HUES64 (cell line): ENCODE measurements at regions not wholly inside any gene's neighbourhood (a gene's known extent, or its start where the extent isn't known, plus 50 kb on each side); places are given as distances from the start of the nearest gene placed in this dataset.

Source experiments
- H3K27ac ChIP-seq: 2 replicates; pipeline ENCODE4 v1.7.0; 2013; ENCODE audit warnings: low read depth, low read length, inconsistent platforms
- H3K27me3 ChIP-seq: 2 replicates; pipeline ENCODE4 v1.6.1; 2013; ENCODE audit warnings: mild to moderate bottlenecking, low read length; ENCODE audit not compliant: insufficient read depth
- H3K36me3 ChIP-seq: 2 replicates; pipeline ENCODE4 v1.6.1; 2013; ENCODE audit warnings: mild to moderate bottlenecking, low read length; ENCODE audit not compliant: insufficient read depth
- H3K4me1 ChIP-seq: 2 replicates; pipeline ENCODE4 v1.6.1; 2013; ENCODE audit warnings: mild to moderate bottlenecking, low read length, moderate library complexity; ENCODE audit not compliant: insufficient read depth
- H3K4me3 ChIP-seq: 2 replicates; pipeline ENCODE4 v1.5.1; 2013; ENCODE audit warnings: mild to moderate bottlenecking, low read length, moderate library complexity
- H3K9ac ChIP-seq: 2 replicates; pipeline ENCODE4 v1.6.1; 2013; ENCODE audit warnings: mild to moderate bottlenecking, low read depth, low read length
- H3K9me3 ChIP-seq: 2 replicates; pipeline ENCODE4 v1.6.1; 2013; ENCODE audit warnings: low read depth, low read length; ENCODE audit not compliant: insufficient read depth
- WGBS: fragments of 150-250, 120-280 bp; methylation state at CpG from one replicate; pipeline ENCODE4 v1.1.7; 2013; ENCODE audit warnings: missing lambda C conversion rate; 5-methylcytosine and 5-hydroxymethylcytosine counted together

DNA sequence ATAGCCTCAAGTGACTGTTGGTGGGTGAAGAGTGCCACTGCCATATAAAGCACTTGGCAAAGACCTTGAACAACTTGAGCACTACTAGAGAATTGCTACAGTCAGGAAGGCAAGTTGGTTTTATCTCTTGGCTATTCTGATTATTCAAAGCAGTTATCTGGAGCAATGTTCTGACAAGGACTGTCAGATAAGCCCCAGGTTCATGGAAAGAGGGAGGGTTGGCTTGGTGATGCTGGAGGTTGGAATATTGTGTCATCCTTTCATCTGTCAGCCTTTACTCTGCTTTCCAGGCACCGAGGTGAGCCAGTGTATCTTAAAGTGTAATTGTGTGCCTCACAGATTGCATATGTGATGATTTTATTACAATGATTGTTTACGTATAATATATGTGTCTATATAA is 548.4 kb upstream of the ZNF608 start:
- Histone ChIP-seq H3K4me3 (no peak overlapping the region), H3K4me1 (peaks cover 26% of the 10 kb centered on the region), H3K27ac (no peak overlapping the region), H3K27me3 (no peaks in the 10 kb centered on the region), H3K9me3 (no peaks in the 10 kb centered on the region), H3K9ac (no peak overlapping the region), H3K36me3 (no peaks in the 10 kb centered on the region)
- 73% methylated on average over 1 of the region's 2 CpGs for WGBS

DNA sequence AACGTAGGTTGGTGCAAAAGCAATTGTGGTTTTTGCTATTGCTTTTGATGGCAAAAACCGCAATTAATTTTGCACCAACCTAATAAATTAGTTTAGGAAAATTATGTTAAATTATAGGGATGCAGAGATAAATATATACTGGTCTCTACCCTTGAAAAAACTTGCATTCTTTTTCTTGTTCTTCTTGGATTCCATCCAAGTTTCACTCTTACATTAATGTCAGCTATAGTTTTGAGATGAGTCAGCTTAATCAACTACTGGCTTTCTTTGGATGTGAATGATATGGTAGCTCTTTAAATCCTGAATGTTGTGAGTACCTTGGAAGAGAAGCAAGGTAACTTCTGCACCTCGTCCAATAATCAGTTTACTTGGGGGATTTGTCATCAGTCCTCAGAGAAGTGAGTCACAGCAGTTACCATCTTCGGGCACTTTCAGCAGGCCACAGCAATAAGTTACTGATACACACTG is 549.0 kb upstream of the ZNF608 start:
- no peak overlapping the region for H3K9ac ChIP-seq
- 92% methylated on average over 4 of the region's 4 CpGs for WGBS
- peaks cover 26% of the 10 kb centered on the region for H3K4me1 ChIP-seq
- no peaks in the 10 kb centered on the region for H3K27me3 ChIP-seq
- H3K9me3 ChIP-seq: no peaks in the 10 kb centered on the region
- no peak overlapping the region for H3K4me3 ChIP-seq
- H3K27ac ChIP-seq: no peak overlapping the region
- H3K36me3 ChIP-seq: no peaks in the 10 kb centered on the region

DNA sequence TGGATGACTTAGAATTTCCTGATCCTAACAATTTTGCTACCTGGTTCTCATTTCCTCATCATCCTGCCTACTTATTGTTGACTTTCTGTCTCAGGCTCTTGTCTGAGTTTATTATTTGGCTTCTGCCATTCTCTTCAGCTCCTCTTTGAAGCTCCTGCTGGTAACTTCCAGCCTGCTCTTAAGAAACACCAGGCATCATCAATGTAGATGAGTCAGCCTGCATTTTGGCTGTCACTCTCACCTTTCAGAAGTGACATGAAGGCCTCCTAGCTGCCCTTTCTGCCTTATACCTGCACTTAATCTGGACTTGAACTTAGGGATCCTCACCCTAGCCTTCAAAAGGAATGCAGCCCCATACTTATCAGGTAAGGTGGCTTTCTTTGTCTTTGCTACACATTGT is 551.8 kb upstream of the ZNF608 start:
- Histone ChIP-seq H3K9me3 (no peaks in the 10 kb centered on the region), H3K4me1 (peaks cover 22% of the 10 kb centered on the region; the same call in 1 of the 2 replicates), H3K36me3 (no peaks in the 10 kb centered on the region), H3K4me3 (no peak overlapping the region), H3K27ac (no peak overlapping the region), H3K27me3 (no peaks in the 10 kb centered on the region), H3K9ac (no peak overlapping the region)

DNA sequence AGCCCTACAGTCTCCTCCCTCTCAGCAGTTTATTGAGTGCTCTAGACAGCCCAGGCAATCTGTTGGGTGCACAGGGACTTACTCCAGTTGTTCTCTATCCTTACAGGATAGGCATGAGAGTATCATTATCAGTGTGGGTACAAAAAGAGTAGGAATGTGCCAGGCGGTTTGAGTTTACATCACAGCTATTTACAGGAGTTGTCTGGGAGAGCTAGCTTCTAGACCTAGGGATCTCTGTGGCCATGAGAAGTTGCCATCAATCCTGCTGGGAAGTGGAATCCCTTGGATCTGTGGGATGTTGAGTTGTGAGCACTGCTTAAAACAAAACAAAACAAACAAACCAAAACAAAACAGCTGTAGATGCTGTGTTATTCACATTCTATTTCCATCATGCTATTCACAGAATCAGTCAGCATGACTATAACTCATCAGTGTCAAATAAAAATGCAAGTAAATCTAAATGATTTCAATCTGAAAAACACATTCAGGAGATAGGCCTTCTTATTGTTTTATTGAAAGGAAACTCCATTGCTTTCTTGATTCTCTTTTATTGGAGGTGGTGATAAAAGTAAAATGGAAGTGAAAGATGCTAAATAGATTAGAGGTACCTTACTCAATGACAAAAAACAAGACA is 552.4 kb upstream of the ZNF608 start:
- no peaks in the 10 kb centered on the region for H3K36me3 ChIP-seq
- no peaks in the 10 kb centered on the region for H3K27me3 ChIP-seq
- WGBS: 72% methylated on average over 1 of the region's 1 CpG
- no peak overlapping the region for H3K27ac ChIP-seq
- no peak overlapping the region for H3K9ac ChIP-seq
- H3K4me3 ChIP-seq: no peak overlapping the region
- H3K4me1 ChIP-seq: peaks cover 22% of the 10 kb centered on the region; the same call in 1 of the 2 replicates
- H3K9me3 ChIP-seq: no peaks in the 10 kb centered on the region

DNA sequence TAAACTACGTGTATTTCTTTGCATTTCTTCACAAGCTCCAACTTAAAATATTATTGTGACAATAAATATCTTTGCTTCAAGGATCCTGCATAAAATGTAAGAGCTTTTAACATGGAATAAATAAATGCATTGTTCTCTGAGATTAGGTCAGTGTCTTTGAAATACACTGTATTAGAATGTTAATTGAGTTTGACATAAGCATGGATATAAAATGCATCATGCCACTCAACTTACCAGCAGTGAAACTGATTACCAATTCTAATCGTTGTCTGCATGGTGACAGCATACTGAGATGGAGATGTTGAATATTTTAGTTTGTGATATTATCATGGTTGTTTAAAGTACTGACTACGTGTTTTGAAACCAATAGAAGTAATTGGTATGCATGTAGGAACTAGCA is 555.3 kb upstream of the ZNF608 start:
- H3K27me3 ChIP-seq: no peaks in the 10 kb centered on the region
- no peaks in the 10 kb centered on the region for H3K36me3 ChIP-seq
- H3K27ac ChIP-seq: no peak overlapping the region
- H3K9ac ChIP-seq: no peak overlapping the region
- 79% methylated on average over 3 of the region's 3 CpGs for WGBS
- H3K4me1 ChIP-seq: peaks cover 22% of the 10 kb centered on the region; the same call in 1 of the 2 replicates
- peaks cover 4% of the 10 kb centered on the region; the same call in 1 of the 2 replicates for H3K9me3 ChIP-seq
- H3K4me3 ChIP-seq: no peak overlapping the region

DNA sequence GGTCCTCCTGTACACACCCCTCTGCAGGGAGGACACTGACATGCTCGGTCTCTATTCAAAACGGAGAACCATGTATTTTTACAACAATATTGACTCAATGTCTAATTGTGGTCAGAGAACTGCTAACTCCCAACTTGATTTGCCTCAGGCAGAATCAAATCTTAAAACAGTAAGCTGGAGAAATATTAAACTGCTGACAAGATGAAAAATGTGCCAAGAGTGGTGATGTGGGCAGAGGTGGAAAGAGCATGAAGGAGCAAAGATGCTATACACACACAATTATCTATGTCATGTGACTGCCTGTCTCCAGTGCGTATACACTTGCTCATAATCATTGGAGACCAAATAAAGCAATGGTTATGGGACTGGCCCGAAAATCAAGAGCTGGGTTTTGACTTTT is 556.1 kb upstream of the ZNF608 start:
- H3K4me3 ChIP-seq: no peak overlapping the region
- no peak overlapping the region for H3K9ac ChIP-seq
- no peaks in the 10 kb centered on the region for H3K36me3 ChIP-seq
- H3K4me1 ChIP-seq: peaks cover 22% of the 10 kb centered on the region; the same call in 1 of the 2 replicates
- H3K27ac ChIP-seq: no peak overlapping the region
- no peaks in the 10 kb centered on the region for H3K27me3 ChIP-seq
- H3K9me3 ChIP-seq: peaks cover 6% of the 10 kb centered on the region; the same call in 1 of the 2 replicates
- WGBS: 97% methylated on average over 4 of the region's 4 CpGs

DNA sequence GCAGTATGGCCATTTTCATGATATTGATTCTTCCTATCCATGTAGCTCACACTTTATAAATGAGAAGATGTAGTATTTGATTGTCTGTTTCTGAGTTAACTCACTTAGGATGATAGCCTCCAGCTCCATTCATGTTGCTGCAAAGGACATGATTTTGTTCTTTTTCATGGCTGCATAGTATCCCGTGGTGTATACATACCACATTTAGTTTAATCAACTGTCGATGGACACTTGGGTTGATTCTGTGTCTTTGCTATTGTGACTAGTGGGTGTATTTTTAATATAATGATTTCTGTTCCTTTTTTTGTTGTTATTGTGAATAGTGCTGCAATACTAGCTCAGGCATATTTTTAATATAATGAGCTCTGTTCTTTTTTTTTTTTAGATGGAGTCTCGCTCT is 560.3 kb upstream of the ZNF608 start:
- peaks cover 6% of the 10 kb centered on the region; the same call in 1 of the 2 replicates for H3K9me3 ChIP-seq
- H3K27me3 ChIP-seq: no peaks in the 10 kb centered on the region
- no peak overlapping the region for H3K4me3 ChIP-seq
- H3K4me1 ChIP-seq: peaks cover 3% of the 10 kb centered on the region; the same call in 1 of the 2 replicates
- H3K9ac ChIP-seq: no peak overlapping the region
- H3K27ac ChIP-seq: no peak overlapping the region
- H3K36me3 ChIP-seq: no peaks in the 10 kb centered on the region
- 94% methylated on average over 3 of the region's 3 CpGs for WGBS

DNA sequence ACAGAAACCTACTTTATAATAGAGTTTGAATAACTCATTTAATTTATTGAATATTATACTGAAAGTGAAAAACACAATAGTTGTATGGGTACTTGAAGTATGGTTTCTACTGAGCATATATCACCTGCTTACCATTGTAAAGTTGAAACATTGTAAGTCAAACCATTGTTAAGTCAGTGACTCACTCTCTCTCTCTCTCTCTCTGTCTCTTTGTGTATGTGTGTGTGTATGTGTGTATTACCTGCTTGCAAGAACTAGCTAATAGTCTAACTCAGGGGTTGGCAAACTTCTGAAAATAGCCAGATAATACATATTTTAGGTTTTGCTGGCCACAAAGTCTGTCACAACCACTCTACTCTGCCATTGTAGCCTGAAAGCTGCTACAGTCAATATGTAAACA is 564.3 kb upstream of the ZNF608 start:
- Histone ChIP-seq H3K9me3 (peaks cover 19% of the 10 kb centered on the region), H3K4me3 (no peak overlapping the region), H3K9ac (no peak overlapping the region), H3K27ac (no peak overlapping the region), H3K27me3 (no peaks in the 10 kb centered on the region), H3K4me1 (peaks cover 6% of the 10 kb centered on the region), H3K36me3 (no peaks in the 10 kb centered on the region)

DNA sequence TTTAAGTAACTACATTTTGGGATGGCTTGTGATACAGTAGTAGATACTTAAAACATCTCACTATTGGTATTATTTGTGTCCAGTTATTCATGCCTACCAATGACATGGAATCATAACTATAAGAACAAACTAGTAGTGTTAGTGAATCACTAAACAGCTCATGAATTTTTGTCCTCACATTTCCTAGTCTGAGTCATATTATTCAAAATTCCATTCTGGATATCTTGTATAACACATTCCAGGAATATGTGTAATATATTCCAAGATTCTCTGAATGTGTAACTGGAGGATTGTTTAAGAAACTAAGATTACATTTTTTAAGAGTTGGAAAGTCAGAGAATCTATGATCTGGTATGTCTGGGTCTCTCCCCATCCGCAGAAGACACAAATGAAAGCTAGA is 565.3 kb upstream of the ZNF608 start:
- peaks cover 15% of the 10 kb centered on the region for H3K9me3 ChIP-seq
- H3K27me3 ChIP-seq: no peaks in the 10 kb centered on the region
- H3K27ac ChIP-seq: no peak overlapping the region
- H3K4me3 ChIP-seq: no peak overlapping the region
- H3K36me3 ChIP-seq: no peaks in the 10 kb centered on the region
- peaks cover 16% of the 10 kb centered on the region for H3K4me1 ChIP-seq
- no peak overlapping the region for H3K9ac ChIP-seq
- WGBS: no CpG with 5 or more reads among the region's 1 CpG

DNA sequence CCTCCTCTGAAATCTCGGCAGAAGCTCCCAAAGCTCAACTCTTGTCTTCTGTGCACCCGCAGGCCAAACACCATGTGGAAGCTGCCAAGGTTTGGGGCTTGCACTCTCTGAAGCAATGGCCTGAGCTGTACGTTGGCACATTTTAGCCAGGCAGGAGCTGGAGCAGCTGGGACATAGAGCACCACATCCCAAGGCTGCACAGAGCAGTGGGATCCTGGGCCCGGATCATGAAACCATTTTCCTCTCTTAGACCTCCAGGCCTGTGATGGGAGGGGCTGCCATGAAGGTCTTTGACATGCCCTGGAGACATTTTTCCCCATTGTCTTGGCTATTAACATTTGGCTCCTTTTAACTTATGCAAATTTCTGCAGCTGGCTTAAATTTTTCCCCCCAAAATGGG is 567.1 kb upstream of the ZNF608 start:
- Histone ChIP-seq H3K4me1 (peaks cover 32% of the 10 kb centered on the region), H3K9ac (no peak overlapping the region), H3K9me3 (peaks cover 13% of the 10 kb centered on the region), H3K27ac (no peak overlapping the region), H3K4me3 (no peak overlapping the region), H3K36me3 (no peaks in the 10 kb centered on the region), H3K27me3 (no peaks in the 10 kb centered on the region)
- 95% methylated on average over 4 of the region's 4 CpGs for WGBS

DNA sequence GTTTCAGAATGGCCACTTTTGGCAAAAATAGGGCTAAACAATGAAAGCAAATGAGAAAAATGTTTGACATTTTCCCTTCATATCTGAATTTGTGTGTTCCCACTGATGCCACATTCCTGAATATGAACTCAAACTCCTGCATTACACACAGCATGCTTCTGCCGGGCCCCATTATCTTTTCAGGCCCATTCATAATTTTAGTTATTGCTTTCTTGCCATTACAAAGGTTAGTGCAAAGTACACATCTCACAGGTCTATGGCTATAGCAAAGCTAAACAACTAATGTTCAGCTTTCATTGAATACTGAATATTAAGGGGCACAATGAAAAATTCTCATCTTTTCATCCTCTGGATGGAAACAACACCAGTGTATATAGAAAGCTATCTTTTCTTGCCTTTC is 568.9 kb upstream of the ZNF608 start:
- WGBS: 82% methylated on average over 1 of the region's 1 CpG
- H3K36me3 ChIP-seq: no peaks in the 10 kb centered on the region
- H3K4me1 ChIP-seq: peaks cover 32% of the 10 kb centered on the region
- no peak overlapping the region for H3K9ac ChIP-seq
- no peaks in the 10 kb centered on the region for H3K27me3 ChIP-seq
- H3K27ac ChIP-seq: no peak overlapping the region
- H3K4me3 ChIP-seq: no peak overlapping the region
- H3K9me3 ChIP-seq: peaks cover 13% of the 10 kb centered on the region

DNA sequence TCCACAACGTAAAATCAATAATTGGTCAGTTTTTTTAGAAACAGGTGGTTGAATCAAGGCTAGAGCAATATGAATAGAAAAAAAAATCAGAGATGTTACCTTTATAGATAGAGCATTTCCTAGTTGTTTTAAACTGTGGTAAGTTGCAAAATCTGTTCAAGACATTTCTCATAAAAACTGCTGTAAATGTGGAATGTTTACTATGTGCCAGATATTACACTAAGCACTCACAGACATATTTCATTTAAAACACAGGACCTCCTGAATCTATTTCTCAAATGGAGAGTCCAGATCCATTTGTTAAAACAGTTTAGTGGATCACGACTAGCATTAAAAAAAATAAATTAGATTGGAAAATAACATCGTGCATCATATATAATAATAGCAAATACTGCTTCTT is 570.0 kb upstream of the ZNF608 start:
- H3K4me1 ChIP-seq: peaks cover 32% of the 10 kb centered on the region
- no peaks in the 10 kb centered on the region for H3K36me3 ChIP-seq
- 100% methylated on average over 1 of the region's 3 CpGs for WGBS
- H3K27me3 ChIP-seq: no peaks in the 10 kb centered on the region
- H3K4me3 ChIP-seq: no peak overlapping the region
- no peak overlapping the region for H3K9ac ChIP-seq
- peaks cover 13% of the 10 kb centered on the region for H3K9me3 ChIP-seq
- H3K27ac ChIP-seq: no peak overlapping the region
